Adrenal gland (tissue), 9 donors: ENCODE measurements at regions not wholly inside any gene's neighbourhood (a gene's known extent, or its start where the extent isn't known, plus 50 kb on each side); places are given as distances from the start of the nearest gene placed in this dataset.

Experiments used
- DNase-seq, 7 donors: peaks; one replicate each; pipeline ENCODE4 v3.0.0-alpha.2; 2019 to 2020
- H3K27ac ChIP-seq, 5 donors: fragments of 200-600 bp; sonication (generic) in 4 of 5; 1 replicate in 3 of 5; 2 replicates in 2 of 5; pipeline versions ENCODE4 v1.5.1 to v1.8.0; 2016 to 2020; ENCODE audit warnings: mild to moderate bottlenecking in 1 of 5
- H3K27me3 ChIP-seq: fragments of 200-600 bp; 2 replicates; pipeline ENCODE4 v1.8.0; 2021
- H3K36me3 ChIP-seq, 2 donors: fragments of 200-600 bp; replicated peaks in 1 of 2; 1 replicate in 1 of 2; 2 replicates in 1 of 2; pipeline versions ENCODE4 v1.5.1 to v1.8.0; 2018 to 2022
- H3K4me1 ChIP-seq, 2 donors: fragments of 200-600 bp; replicated peaks in 1 of 2; 1 replicate in 1 of 2; 2 replicates in 1 of 2; pipeline versions ENCODE4 v1.5.1 to v1.8.0; 2018 to 2021
- H3K4me3 ChIP-seq, 4 donors: fragments of 200-600 bp; sonication (generic) in 3 of 4; one replicate each; pipeline ENCODE4 v1.5.1; 2016 to 2018
- H3K9me3 ChIP-seq, 3 donors: fragments of 200-600 bp; sonication (generic) in 1 of 3; replicated peaks in 1 of 3; 1 replicate in 2 of 3; 2 replicates in 1 of 3; pipeline versions ENCODE4 v1.5.1 to v1.8.0; 2016 to 2021
- CTCF ChIP-seq, 6 experiments: fragments of 450-650 bp in 4 of 6; fragments of 200-600 bp in 2 of 6; sonication (generic) in 1 of 6; IDR thresholded peaks; 1 replicate in 5 of 6; 2 replicates in 1 of 6; pipeline versions ENCODE4 v1.5.1 to v1.8.0; 2016 to 2021; ENCODE audit warnings: antibody characterized with exemption in 6 of 6, mild to moderate bottlenecking in 2 of 6, moderate library complexity in 1 of 6
- POLR2A ChIP-seq, 2 donors: fragments of 450-650 bp; IDR thresholded peaks; one replicate each; pipeline ENCODE4 v1.6.1; 2017; ENCODE audit warnings: antibody characterized with exemption in 2 of 2, mild to moderate bottlenecking in 2 of 2, moderate library complexity in 1 of 2
- WGBS, 4 donors: extraction: QIAGEN DNeasy Blood & Tissue Kit in 2 of 4; methylation state at CpG; one replicate each; pipeline versions ENCODE4 v1.1.5 to v1.1.7; 2013 to 2017; 5-methylcytosine and 5-hydroxymethylcytosine counted together
- intact Hi-C, 2 donors: fragments of 100-400 bp; cut with DNase I; formaldehyde crosslinking; loops; one replicate each; pipeline versions ENCODE4 v1.14.1 to v1.15.0; 2022 to 2023
- donor health status: healthy with polysubstance abuse.
- donor health status: Bipolar disorder and iron deficiency.
- donor health status: DM: yes; HTN: yes; CAD: no.
- donor health status: DM: no; HTN: no; CAD: no.
- donor health status: DM: no; HTN: no; CAD: no.

GRCh38 chr20:56689318-56689717, 60.2 kb downstream of the TFAP2C start:
- no peak for TF ChIP-seq POLR2A (IDR thresholded peaks at IDR 0.05)
- no peak for TF ChIP-seq CTCF (IDR thresholded peaks at IDR 0.05)
- H3K36me3 ChIP-seq, result no peaks in the 10 kb centered on the region
- H3K4me1 ChIP-seq, result no peaks in the 10 kb centered on the region
- no peak overlapping the region for H3K4me3 ChIP-seq
- H3K27me3 ChIP-seq, result peaks cover 3% of the 10 kb centered on the region
- H3K9me3 ChIP-seq, result no peaks in the 10 kb centered on the region
- intact Hi-C loops, result no loop called here
- H3K27ac ChIP-seq, result no peak overlapping the region
- WGBS, 4 donors, result 39 to 59% (median 45%) methylated on average over 7 of the region's 7 CpGs
- no peak for DNase-seq

- no peak for DNase-seq
- 56 to 75% (median 66%) methylated on average over 3 to 8 of the region's 8 CpGs for WGBS, 4 donors
- intact Hi-C loops, result no loop called here
- TF ChIP-seq POLR2A (IDR thresholded peaks at IDR 0.05) (no peak), CTCF (IDR thresholded peaks at IDR 0.05) (no peak)
- no peak overlapping the region for H3K27ac ChIP-seq
- no peaks in the 10 kb centered on the region for H3K4me1 ChIP-seq
- peaks cover 3% of the 10 kb centered on the region for H3K27me3 ChIP-seq
- no peaks in the 10 kb centered on the region for H3K9me3 ChIP-seq
- H3K36me3 ChIP-seq, result no peaks in the 10 kb centered on the region
- H3K4me3 ChIP-seq, result no peak overlapping the region
These were observed 60.9 kb downstream of the TFAP2C start for GRCh38 chr20:56689852-56690485.

- TF ChIP-seq CTCF (IDR thresholded peaks at IDR 0.05), result no peak
- TF ChIP-seq POLR2A (IDR thresholded peaks at IDR 0.05), result no peak
- Histone ChIP-seq H3K27ac (no peak overlapping the region), H3K36me3 (no peaks in the 10 kb centered on the region), H3K27me3 (peaks cover 3% of the 10 kb centered on the region), H3K4me1 (no peaks in the 10 kb centered on the region), H3K9me3 (no peaks in the 10 kb centered on the region), H3K4me3 (no peak overlapping the region)
- no peak for DNase-seq
- 51 to 65% (median 60%) methylated on average over 9 to 11 of the region's 11 CpGs for WGBS, 4 donors
- intact Hi-C loops, result no loop called here
These were observed 61.5 kb downstream of the TFAP2C start for GRCh38 chr20:56690531-56691175.

DNA sequence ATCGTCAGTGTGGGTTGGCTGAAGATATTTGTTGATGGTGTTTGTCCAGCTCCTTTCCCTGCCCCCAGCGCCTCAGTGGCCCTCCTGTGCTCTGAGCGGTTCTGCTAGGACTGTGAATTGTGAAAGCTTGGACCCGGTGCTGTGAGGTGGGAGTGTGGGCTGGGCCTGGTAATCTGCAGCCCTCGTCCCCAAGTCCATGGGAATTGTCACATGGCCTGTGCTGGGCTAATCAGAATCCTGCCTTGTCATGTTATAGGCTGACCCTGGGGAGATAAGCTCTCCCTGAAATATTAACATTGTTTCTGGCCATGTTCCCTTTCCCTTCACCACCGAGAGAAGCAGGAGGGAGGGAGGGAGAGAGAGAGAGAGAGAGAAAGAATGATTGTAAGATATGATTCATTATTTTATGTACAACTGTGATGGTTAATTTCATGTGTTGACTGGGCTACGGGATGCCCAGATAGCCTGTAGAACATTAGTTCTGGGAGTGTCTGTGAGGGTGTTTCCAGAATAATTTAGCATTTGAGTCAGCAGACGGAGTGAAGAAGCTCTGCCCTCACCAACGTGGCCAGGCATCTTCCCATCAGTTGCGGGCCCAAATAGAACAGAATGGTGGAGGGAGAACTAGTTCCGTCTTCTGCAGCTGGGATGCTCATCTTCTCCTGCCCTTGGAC, 62.4 kb downstream of the TFAP2C start:
- DNase-seq, result no peak
- no peaks in the 10 kb centered on the region for H3K36me3 ChIP-seq
- intact Hi-C loops, result no loop called here
- TF ChIP-seq POLR2A (IDR thresholded peaks at IDR 0.05) (no peak), CTCF (IDR thresholded peaks at IDR 0.05) (no peak)
- no peak overlapping the region for H3K4me3 ChIP-seq
- no peaks in the 10 kb centered on the region for H3K4me1 ChIP-seq
- H3K27ac ChIP-seq, result no peak overlapping the region
- WGBS, 4 donors, result 55 to 61% (median 60%) methylated on average over 10 to 11 of the region's 11 CpGs
- no peaks in the 10 kb centered on the region for H3K9me3 ChIP-seq
- H3K27me3 ChIP-seq, result peaks cover 3% of the 10 kb centered on the region
